PC-3 (cell line): ENCODE measurements at regions not wholly inside any gene's neighbourhood (a gene's known extent, or its start where the extent isn't known, plus 50 kb on each side); places are given as distances from the start of the nearest gene placed in this dataset.
"Not testable (repeated sequence)": the region's sequence is repeated elsewhere in the genome, so short reads cannot be mapped to it uniquely, and the experiment has no call there.

Experiments
- EZH2phosphoT487 ChIP-seq: fragments of 300-600 bp; sonication (generic); IDR thresholded peaks from 2 replicates; pipeline ENCODE4 v1.6.1; 2018; ENCODE audit warnings: mild to moderate bottlenecking, antibody characterized with exemption, low read length, borderline replicate concordance
- TF ChIP-seq, protein P1 (sequence below): fragments of 300-600 bp; sonication (generic); conservative IDR thresholded peaks from 2 replicates; pipeline ENCODE4 v1.5.1; 2017; ENCODE audit warnings: antibody characterized with exemption, low read depth, mild to moderate bottlenecking, low read length

DNA sequence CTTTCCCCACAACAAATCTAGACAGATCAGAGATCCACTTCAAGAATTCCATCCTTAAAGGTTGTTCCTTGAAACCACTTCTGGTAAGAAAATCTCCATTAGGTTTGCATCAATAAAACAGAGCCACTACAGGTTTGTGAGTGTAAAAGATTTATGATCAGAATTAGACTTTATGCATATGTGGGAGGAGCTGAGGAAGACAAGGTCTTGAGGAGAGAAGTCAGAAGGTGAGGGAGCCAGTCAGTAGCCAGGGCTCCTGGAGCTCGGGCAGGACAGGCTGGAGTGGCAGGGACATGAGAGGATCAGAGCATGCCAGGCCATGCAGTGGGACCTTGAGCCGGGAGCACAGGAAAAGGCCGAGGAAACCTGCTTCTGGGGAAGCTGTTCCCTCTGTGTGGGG lies 240.0 kb upstream of the PRSS1 start:
- TF ChIP-seq, protein P1, sequence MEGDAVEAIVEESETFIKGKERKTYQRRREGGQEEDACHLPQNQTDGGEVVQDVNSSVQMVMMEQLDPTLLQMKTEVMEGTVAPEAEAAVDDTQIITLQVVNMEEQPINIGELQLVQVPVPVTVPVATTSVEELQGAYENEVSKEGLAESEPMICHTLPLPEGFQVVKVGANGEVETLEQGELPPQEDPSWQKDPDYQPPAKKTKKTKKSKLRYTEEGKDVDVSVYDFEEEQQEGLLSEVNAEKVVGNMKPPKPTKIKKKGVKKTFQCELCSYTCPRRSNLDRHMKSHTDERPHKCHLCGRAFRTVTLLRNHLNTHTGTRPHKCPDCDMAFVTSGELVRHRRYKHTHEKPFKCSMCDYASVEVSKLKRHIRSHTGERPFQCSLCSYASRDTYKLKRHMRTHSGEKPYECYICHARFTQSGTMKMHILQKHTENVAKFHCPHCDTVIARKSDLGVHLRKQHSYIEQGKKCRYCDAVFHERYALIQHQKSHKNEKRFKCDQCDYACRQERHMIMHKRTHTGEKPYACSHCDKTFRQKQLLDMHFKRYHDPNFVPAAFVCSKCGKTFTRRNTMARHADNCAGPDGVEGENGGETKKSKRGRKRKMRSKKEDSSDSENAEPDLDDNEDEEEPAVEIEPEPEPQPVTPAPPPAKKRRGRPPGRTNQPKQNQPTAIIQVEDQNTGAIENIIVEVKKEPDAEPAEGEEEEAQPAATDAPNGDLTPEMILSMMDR: not testable (repeated sequence)
- not testable (repeated sequence) for TF ChIP-seq EZH2phosphoT487
